Lung microvascular endothelial cell (primary cell): ENCODE measurements at regions not wholly inside any gene's neighbourhood (a gene's known extent, or its start where the extent isn't known, plus 50 kb on each side); places are given as distances from the start of the nearest gene placed in this dataset.

ENCODE experiments used
- DNase-seq, 2 donors: peaks; one replicate each; pipeline versions ENCODE4 v3.0.0 to v3.0.0-alpha.2; 2010; ENCODE audit warnings: low read depth in 2 of 2

DNA sequence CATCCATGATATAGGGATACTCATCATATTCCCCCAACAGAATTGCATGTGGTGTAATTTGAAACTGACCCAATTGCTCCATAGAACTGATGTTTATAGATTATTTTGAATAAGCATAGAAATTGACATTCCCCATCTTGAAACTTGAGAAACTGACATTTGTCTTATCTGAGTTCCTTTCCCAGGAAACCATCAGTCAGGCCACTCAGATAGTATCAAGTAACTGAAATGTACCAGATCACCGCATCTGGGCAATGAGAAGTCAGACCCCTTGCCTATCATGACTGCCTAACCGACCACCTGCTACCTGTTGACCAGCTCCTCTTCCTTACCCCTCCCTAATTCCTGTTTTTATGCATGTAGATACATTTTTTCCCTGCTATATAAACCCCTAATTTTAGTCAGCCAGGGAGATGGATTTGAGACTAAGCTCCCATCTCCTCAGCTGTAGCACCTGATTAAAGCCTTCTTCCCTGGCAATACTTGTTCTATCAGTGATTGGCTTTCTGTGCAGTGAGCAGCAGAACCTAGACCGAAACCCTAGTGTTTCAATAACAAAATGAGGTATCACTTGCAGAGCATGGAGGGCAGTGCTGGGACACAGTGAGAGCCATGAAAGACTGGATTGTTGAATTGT, 274.5 kb downstream of the LPIN1 start:
- DNase-seq, result no peak

DNA sequence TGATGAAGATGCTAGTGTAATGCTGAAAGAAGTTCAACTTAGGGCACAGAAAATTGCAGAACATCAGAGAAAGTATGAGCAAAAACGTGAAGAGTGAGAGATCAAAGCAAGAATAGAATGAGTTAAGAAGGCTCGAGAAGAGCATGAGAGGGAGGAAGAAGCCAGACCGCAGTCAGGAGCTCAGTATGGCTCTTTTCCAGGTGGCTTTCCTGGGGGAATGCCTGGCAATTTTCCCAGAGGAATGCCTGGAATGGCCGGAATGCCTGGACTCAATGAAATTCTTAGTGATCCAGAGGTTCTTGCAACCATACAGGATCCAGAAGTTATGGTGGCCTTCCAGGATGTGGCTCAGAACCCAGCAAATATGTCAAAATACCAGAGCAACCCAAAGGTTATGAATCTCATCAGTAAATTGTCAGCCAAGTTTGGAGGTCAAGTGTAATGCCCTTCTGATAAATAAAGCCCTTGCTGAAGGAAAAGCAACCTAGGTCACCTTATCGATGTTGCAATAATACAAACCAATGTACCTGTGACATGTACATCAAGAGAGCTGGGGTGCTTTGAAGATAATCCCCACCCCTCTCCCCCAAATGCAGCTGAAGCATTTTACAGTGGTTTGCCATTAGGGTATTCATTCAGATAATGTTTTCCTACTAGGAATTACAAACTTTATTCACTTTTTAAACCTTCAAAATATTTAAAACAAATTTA, 277.9 kb downstream of the LPIN1 start:
- peak; percentile 36 to 50 for DNase-seq

DNA sequence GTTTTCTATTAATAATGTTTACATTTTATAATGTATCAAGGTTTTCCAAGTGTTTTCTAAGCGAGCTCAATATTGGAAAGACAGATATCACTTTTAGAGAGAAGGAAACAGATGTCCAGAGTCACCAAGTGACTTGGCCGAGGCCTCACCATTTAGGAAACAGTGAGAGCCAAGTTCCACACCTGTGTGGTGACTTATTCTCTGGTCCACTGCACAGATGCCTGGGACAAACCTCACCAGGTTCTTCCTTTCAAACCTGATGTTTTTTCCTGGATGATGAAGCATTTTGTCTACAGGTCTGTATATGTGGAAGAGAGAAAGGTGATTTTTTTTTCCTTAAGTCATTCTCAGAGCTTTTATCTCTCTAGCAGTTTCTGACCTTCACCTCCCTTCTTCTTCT, 280.7 kb downstream of the LPIN1 start:
- DNase-seq, result peak; percentile 7 to 61

DNA sequence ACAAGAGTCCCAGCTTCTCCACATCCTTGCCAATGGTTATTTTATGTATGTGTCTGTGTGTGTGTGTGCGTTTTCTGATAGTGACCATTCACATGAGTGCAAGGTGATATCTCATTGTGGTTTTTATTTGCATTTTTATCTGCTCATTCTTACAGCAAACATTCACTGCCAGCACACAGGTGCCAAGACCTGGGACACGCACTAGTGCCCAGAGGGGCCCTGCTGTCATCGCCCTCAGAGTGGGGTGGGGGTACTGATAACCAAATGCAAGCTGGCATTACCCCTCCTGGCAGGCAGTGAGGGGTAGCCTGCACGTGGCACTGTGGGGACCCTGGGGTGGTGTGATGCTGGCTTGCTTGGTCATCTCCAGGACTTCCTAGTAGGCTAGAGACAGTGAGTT, 285.4 kb downstream of the LPIN1 start:
- DNase-seq, result no peak

DNA sequence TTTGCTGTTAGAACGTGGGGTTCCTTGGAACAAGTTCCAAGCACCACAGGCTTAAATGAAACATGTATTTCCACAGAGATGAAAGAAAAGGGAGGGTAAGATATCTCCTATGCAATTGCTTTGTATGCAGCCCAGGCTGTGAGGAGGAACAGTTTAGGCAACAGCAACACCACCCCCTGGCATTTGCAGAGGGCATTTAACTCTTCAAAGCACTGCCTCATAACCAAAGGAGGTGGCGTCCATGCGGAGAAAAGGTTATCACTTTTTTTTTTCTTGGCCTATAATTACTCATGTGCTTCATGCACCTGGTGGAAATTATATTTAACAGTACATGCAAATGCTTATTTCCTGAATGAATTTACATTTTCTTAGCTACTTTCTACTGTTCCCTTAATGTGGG, 286.0 kb downstream of the LPIN1 start:
- DNase-seq, result no peak

DNA sequence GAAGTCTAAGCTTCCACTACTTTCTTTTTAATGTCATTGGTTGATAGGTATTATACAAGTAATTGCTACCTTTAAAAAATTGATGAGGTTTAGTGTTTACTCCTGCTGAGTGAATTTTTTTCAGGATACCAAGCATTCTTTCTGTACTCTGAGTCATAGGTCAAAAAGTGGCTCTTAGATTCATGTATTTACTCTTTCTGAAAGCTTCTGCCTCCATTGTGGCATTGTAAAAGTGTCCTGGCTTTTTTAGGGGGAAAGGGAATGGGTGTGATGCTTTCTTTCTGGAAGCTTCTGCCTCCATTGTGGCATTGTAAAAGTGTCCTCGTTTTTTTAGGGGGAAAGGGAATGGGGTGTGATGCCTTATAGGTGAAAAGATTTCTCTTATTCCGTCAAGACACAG, 286.5 kb downstream of the LPIN1 start:
- DNase-seq, result peak in 1 of 2 donors; percentile 15

DNA sequence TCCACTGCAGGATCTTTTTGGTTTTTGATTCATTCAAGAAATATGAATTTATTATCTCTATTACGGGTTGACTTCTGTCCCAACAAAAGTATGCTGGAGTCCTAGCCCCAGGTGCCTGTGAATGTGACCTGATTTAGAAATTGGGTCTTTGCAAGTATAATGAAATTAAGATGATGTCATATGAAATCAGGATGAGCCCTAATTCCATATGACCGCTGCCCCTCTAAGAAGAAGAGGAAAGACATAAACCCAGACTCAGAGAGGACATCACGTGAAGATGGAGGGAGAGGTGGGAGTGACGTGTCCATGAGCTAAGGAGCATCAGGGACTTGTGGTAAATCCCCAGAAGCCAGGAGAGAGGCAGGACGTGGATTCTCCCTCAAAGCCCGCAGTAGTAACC, 287.1 kb downstream of the LPIN1 start:
- no peak for DNase-seq

DNA sequence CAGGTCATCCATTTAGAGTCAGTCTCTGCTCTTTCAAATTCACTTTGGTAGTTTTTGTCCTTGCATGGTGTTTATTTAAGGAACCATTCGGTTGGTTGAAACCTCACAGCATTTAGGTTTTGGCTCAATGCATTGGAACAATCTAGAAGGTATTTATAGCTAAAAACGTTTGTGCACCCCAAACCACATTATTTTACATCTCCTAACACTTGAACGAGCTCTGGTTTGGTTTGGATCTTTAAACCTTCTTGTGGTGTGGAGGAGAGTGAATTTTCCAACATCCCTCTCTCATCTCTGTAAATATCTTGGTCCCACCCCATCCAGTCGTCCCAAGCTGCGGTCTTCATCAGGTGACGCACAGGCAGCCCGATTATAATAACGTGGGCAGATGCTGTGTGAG, 287.9 kb downstream of the LPIN1 start:
- DNase-seq, result no peak

DNA sequence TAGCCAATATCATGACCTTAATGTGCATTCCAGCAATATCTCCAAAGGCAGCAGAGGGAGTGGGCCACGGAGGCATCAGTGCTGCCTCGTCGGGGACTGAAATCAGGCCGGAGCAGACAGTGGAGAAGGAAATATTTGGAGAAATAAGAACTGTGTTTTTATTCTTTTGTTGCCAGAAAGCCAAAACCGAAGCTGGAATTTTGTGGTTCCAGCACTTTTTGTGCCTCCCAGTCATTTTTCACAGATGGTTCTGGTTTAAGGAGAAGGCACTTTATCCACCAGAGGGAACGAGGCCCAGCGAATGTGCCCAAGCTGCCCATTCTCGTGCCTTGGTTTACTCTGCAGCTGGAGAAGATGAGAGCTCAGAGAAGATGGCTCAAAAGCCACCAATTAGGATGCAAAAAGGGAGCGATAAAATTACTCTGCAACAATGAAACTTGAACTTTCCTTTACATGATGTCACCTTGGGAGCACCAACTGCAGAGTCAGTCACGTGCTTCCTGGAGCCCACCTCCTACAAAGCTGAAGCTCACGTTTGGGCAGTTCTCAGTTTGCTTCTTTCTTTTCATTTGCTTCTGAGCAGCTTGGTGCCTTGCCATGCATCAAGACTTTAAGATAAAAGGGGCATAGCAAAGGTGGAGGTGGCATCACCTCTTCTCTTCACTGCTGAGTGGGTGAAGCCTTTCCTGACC, 288.7 kb downstream of the LPIN1 start:
- DNase-seq, result no peak

DNA sequence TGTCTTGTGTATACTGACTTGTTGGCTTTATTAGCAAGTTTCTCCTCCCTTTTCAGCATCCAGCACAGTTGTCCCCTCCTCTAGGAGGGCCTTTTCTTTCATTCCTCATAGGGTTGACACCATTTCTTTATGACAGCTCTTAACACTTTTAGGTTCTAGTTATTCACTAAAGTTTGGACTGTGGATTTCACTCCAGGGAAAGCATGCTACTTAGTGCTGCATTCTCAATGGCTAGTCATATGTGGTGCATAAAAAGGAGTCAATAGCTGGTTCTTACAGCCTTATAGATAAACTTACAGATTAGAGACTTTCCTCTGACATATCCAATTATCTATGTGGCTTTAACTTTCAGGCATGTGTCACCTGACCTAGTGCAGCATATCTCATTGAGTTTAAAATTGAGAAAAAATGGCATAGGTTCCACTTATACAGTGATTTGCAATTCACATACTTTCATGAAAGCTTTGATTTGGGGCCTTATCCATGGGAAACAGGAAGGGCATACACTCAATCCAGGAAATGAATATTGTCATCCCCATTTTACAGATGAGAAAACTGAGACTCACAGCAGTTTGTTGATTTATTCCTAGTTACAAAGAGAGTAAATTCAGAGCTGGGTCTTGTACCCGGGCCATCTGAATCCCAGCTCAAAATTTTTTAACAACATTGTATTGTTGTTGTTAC, 289.7 kb downstream of the LPIN1 start:
- no peak for DNase-seq

DNA sequence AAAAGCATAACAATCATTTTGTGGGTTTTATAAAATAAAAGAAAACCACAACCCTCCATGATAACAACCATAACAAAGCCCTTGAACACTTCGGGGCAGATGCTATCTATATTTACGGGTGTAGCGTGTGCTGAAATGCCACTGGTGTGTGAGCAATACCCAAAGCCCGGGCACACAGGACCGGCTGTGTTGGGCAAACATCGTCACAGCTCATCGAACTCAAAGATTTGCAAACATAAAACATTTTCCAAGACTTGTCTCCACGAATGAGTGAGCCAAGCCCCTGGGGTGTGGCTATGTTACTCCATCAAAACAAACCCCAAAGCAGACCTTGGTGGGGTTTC, 290.2 kb downstream of the LPIN1 start:
- no peak for DNase-seq

DNA sequence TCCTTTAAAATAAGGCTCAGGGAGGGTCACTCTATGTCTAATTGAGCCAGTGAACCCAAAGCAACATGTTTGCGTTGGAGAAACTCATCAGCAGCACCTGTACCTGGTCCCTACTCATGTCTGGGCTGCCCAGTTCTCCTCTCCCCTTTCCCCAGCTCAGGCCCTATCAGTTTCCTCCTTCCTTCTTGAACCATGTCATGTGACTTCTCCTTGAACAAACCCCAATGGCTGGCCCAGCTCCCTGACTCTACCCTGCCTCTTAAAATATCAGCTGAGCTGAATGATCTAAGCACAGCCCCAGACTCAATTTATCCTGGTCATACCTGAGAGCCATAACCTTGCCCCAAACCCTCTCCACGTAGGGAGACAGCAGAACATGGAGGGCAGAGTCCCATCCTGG, 290.9 kb downstream of the LPIN1 start:
- no peak for DNase-seq

DNA sequence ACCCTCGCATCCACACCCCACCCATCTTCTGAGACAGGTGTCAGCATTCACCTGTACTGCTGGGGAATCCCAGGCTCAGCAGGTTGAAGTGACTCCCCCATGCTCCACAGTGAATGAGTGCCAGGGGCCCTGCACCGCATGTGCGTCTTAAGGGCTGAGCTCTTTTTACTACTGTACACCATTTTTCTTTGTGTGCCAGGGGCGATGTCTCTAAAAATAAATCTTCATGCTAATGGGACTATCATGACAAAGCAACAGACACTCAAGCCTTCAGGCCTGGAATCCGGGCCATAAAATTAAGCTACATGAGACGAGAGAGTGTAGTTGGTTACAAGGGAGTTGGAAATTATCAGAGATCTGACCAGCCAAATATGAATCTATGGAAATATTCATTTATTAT, 294.8 kb downstream of the LPIN1 start:
- DNase-seq, result no peak

DNA sequence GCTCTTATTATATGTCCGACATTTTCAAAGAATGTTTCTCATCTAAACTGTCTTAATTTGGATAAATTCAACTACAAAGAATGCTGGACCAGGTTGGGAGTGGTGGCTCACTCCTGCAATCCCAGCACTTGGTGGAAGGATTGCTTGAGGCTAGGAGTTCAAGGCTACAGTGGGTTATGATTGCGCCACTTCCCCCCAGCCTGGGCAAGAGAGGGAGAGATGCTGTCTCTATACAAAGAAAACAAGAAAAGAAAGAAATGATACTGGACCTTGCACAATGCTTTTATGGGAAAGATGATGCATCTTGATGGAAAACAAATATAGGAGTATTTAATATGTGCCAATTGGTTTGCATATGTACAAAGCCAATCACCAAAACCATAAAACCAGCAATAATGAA, 296.7 kb downstream of the LPIN1 start:
- DNase-seq, result no peak

DNA sequence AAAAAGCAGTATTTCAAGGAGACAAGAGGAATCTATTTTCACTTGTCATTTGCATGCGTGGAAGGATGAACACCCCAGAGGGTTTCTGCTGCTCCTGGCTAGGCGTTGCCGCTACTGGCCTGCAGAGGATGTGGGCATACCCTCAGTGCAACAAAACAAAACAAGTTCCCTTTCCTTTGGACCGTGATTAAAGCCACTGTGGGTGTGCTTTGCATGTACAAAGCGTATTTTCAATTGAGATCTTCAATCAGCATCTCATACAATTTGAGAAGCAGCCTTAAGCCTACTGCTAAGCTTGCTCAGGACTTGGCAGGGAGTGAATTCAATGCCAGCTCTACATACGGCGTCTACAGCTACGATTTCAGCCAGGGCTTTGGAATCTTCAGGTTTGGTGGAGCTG, 298.4 kb downstream of the LPIN1 start:
- no peak for DNase-seq

DNA sequence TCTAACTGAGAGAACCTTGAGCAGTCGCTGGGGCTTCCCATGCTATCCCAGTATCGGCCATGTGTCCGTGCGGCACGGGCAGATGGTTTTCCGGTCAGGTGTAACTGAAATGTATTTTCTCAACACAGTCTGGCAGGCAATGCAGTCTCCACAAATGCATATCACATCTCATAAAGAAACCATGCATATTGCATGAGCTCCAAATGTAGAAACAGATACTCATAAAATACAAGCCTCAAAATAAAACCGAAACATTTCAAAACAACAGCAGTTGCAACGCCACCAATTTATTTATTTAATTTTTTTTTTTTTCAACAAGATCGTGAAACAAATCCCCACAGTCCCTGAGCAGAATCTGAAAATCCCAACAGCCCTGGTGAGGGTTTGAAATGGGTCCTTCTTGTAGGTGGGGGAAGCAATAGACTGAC, 299.4 kb downstream of the LPIN1 start:
- DNase-seq, result no peak

DNA sequence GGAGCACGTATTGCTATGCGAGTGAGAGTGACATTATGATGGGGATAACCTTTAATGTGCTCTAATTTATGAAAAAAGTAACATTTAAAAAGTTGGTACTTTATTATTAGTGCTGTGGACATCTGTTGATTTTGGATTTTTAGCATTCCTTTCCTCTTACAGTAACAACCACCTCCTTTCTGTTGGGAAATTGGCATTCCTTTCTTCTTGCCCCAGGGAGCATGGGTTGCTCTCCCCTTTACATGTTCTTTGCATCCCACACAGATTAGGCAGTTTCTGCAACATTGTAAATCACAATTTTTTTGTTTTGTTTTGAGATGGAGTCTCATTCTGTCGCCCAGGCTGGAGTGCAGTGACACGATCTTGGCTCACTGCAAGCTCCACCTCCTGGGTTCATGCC, 300.2 kb downstream of the LPIN1 start:
- no peak for DNase-seq

DNA sequence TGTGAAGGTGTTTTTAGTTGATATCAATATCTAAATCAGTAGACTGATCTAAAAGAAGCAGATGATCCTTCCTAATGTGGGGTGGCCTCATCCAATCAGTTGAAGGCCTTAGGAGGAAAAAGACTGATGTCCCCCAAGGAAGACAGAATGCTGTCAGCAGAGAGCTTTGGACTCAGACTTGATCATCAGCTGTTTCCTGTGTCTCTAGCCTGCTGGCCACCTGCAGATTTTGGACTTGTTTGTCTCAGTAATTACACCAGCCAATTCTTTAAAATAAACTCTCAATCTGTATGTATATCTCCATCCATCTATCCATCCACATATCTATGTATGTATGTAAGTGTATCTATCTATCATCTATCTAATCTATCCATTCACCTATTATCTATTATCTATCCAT, 301.3 kb downstream of the LPIN1 start:
- no peak for DNase-seq

DNA sequence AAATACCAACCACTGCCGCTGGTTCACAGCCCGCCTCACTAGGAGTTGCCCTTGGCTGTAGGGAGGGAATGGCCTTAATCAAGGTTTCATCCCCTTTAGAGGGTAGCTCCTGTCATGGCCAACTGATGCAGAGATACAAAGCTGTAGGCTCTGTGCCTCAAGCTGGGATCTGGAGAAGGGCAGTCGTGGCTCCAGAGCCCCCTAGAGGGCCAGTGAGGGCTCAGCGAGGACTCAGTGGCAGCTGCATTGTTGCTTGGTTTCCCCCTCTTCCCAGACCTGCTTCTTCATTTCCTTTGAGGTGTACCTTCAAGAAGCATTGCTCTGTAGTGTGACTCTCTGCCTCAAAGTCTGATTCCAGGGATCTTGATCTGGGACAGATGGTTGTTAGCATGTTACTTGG, 302.1 kb downstream of the LPIN1 start:
- DNase-seq, result peak in 1 of 2 donors; percentile 9

DNA sequence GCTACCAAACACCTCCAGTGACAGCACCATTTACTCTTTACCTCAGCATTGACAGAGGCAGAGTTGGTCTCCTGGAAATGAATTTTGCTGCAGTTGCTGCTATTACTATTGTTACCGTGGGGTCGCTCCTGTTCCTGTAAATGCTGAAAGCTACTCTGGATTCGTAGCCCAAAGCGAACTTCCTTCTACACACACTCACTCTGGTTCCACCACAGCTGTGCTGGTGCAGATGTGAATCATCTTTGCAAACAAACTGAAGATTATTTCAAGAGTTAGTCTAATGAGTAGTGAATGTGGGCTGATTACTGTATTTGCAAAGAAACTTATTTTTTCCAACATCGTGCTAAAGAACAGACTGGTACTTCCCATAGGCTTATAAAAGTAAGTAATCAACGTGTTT, 304.0 kb downstream of the LPIN1 start:
- DNase-seq, result peak; percentile 19 to 31

DNA sequence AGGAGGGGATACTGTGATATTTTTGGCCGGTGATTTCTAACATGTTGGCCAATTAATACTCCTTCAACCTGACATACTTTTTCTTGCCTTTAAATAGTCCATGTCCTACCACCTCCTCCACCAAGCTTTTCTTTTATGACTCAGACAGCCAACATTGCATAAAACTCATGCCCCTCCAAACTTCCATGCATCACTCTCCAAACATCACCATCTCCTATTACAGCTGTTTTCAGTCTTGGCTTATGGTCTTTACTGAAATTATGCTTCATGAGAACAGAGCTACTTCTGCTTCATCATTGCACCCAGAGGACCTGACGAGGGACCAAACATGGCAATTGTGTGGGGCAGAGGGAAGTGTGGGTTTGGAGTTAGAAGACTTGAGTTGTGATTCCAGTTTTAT, 305.4 kb downstream of the LPIN1 start:
- DNase-seq, result no peak

DNA sequence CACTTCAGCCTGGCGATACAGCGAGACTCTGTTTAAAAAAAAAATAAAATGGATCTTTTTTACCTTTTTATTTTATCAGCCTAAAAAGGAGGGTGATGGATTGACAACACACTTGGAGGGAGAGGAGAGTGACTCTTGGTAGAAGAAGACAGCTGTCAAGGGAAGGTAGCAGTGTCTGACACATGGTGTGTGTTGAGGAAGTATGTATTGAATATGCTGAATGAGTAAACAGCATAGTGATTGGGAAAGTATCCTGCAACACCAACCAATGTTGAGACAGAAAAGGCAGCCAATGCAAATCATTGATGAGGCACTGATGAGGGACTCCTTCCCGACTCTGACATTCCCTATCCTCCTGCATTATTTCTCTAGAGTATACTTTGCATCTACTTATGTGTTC, 306.4 kb downstream of the LPIN1 start:
- DNase-seq, result no peak
